ENCODE measurements at regions not wholly inside any gene's neighbourhood (a gene's known extent, or its start where the extent isn't known, plus 50 kb on each side); places are given as distances from the start of the nearest gene placed in this dataset.

GRCh38 chr11:80515097-80515496, 1074.3 kb upstream of the TENM4 start:
- no peak for DNase-seq (ENCODE audit: low spot score)

- no peak for DNase-seq (ENCODE audit: low spot score)
Observed at GRCh38 chr11:80512491-80512890, 1071.7 kb upstream of the TENM4 start.

- DNase-seq (ENCODE audit: low spot score): no peak
Observed at GRCh38 chr11:80505771-80506170, 1064.9 kb upstream of the TENM4 start.

GRCh38 chr11:80503990-80504389, 1063.2 kb upstream of the TENM4 start:
- no peak for DNase-seq (ENCODE audit: low spot score)

GRCh38 chr11:80502511-80502910, 1061.7 kb upstream of the TENM4 start:
- DNase-seq (ENCODE audit: low spot score): no peak

GRCh38 chr11:80495116-80495515, 1054.3 kb upstream of the TENM4 start:
- no peak for DNase-seq (ENCODE audit: low spot score)

GRCh38 chr11:80487952-80488351, 1047.1 kb upstream of the TENM4 start:
- DNase-seq (ENCODE audit: low spot score): no peak

- no peak for DNase-seq (ENCODE audit: low spot score)
Observed at GRCh38 chr11:80486678-80487077, 1045.8 kb upstream of the TENM4 start.

GRCh38 chr11:80477178-80477577, 1036.3 kb upstream of the TENM4 start:
- DNase-seq (ENCODE audit: low spot score): no peak

- no peak for DNase-seq (ENCODE audit: low spot score)
Observed at GRCh38 chr11:80473562-80473961, 1032.7 kb upstream of the TENM4 start.

GRCh38 chr11:80469871-80470270, 1029.0 kb upstream of the TENM4 start:
- DNase-seq (ENCODE audit: low spot score): no peak

- no peak for DNase-seq (ENCODE audit: low spot score)
Observed at GRCh38 chr11:80466570-80466969, 1025.7 kb upstream of the TENM4 start.

GRCh38 chr11:80462211-80462610, 1021.4 kb upstream of the TENM4 start:
- DNase-seq (ENCODE audit: low spot score): no peak

GRCh38 chr11:80458376-80458775, 1017.5 kb upstream of the TENM4 start:
- no peak for DNase-seq (ENCODE audit: low spot score)

GRCh38 chr11:80457823-80458222, 1017.0 kb upstream of the TENM4 start:
- DNase-seq (ENCODE audit: low spot score): no peak

GRCh38 chr11:80455818-80456217, 1015.0 kb upstream of the TENM4 start:
- DNase-seq (ENCODE audit: low spot score): no peak

GRCh38 chr11:80451105-80451504, 1010.3 kb upstream of the TENM4 start:
- no peak for DNase-seq (ENCODE audit: low spot score)

- no peak for DNase-seq (ENCODE audit: low spot score)
Observed at GRCh38 chr11:80448709-80449108, 1007.9 kb upstream of the TENM4 start.

GRCh38 chr11:80443177-80443576, 1002.3 kb upstream of the TENM4 start:
- no peak for DNase-seq (ENCODE audit: low spot score)

GRCh38 chr11:80441821-80442220, 1001.0 kb upstream of the TENM4 start:
- no peak for DNase-seq (ENCODE audit: low spot score)

GRCh38 chr11:80440835-80441234, 1000.0 kb upstream of the TENM4 start:
- DNase-seq (ENCODE audit: low spot score): no peak

- DNase-seq (ENCODE audit: low spot score): no peak
Observed at GRCh38 chr11:80436547-80436946, 995.7 kb upstream of the TENM4 start.

GRCh38 chr11:80435345-80435744, 994.5 kb upstream of the TENM4 start:
- DNase-seq (ENCODE audit: low spot score): no peak

GRCh38 chr11:80432057-80432456, 991.2 kb upstream of the TENM4 start:
- no peak for DNase-seq (ENCODE audit: low spot score)
